ENCODE measurements at regions not wholly inside any gene's neighbourhood (a gene's known extent, or its start where the extent isn't known, plus 50 kb on each side); places are given as distances from the start of the nearest gene placed in this dataset.
"Not testable (repeated sequence)": the region's sequence is repeated elsewhere in the genome, so short reads cannot be mapped to it uniquely, and the experiment has no call there.

DNA sequence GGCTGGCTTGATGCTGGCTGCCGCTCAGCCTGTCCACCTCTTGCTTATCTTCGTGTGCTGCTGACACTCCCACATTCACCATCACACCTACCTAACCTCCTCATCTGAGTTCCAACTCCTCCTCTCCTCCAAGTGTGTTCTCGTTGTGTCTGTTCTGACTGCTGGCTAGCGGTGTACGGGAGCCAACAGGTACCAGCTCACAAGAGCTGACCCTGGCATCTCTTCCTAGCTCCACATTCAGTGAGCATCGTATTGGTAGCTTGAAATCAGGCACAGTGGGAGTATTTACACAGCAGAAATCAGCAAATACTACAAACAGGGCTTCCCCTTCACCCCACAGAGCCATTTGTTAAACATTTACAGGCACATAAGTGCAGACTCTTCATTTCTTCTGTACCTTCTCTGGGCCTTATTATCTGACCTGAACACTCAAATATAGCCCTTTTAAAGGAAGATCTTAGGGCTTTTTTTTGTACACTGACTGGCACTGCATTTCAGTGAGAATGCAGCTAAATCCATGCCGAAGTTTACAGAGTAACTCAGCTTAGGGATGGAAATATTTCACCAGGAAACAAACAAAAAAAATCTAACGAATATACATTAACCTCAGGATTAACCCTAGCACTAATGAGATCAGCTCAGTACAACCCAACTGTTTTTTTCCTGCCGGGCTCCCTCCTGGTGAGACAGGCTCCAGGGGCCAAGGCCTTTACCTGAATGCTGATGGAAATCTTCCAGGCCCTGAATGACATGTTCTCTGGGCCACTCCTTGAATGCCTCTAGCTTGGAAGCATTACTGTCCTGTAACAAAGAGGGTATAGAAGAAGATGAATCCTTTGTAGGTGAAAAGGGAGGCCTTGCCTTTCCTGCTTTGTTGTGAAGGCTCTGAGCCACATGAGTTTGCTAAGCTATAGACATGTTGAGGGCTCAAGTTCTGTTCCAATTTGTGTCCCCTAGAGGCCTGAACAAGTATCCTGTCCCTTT, 150.5 kb upstream of the LPP start:
- no peak for DNase-seq

DNA sequence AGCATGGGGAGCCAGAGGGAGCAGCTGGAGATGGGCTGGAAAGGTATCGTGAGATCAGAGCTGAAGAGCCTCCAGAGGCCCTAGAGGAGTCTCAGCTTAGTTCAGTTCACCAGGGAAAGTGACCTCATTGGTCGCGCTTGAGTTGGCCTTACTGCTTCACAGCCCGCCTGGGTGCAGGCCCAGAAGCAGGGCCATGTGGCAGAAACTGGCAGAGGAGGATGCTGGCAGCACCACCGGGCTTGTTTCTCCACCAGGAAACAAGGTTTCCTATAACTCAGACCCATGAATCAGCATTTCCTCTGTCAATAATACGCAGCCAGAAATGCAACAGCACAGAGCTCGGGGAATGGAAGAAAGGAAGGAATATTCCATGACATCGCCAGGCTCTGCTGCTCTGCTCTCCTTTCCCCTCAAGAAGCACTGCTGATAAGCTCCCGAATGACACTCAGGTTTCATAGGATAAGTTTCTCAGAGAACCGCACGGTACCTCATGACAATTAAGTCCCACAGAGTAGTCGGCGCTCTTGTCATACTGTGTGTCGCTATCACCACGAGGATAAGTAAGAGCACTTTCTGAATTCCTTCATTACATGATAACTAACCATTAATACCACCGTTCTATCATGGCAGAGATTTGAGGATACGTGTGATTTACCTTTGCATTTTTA, 147.1 kb upstream of the LPP start:
- no peak for DNase-seq

DNA sequence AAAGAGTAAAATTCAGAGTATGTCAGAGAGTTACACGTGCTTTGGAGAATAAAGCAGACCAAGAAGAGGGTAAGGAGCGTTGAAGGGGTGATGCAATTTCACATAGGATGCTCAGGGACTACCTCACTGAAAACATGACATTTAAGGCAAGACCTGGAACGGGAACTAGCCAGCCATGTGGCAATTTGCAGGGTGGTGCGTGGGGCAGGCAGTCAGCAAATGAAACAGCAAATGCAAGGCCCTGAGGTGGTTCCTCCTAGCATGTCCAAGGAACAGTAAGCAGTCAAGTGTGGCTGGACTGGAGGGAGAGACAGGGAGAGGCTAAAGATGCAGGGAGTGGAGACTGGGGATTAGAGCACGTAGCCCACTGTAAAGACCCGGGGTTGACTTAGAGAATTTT, 146.1 kb upstream of the LPP start:
- no peak for DNase-seq

DNA sequence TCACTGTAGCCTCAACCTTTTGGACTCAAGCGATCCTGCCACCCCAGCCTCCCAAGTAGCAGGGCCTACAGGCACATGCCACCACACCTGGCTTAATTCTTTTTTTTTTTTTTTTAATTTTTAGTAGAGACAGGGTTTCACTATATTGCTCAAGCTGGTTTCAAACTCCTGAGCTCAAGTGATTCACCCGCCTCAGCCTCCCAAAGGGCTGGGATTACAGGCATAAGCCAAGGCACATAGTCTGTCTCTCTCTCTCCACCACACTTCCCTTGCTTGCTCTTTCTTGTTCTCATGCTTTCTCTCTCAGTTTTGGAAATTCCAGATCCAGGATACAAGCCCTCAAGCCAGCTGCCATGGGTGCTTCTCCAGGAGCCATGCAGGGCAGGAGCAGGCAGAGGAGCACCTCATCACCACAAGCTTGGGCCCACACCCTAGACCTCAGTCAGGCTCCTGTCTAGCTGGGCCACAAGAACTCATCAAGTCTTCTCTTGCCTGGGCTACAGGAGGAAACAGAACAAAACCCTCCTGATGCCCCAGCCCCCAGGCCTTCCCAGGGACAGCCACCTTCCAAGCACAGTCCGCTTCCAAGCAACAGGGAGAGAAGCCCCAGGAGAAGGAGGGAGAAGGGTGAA, 145.3 kb upstream of the LPP start:
- no peak for DNase-seq

DNA sequence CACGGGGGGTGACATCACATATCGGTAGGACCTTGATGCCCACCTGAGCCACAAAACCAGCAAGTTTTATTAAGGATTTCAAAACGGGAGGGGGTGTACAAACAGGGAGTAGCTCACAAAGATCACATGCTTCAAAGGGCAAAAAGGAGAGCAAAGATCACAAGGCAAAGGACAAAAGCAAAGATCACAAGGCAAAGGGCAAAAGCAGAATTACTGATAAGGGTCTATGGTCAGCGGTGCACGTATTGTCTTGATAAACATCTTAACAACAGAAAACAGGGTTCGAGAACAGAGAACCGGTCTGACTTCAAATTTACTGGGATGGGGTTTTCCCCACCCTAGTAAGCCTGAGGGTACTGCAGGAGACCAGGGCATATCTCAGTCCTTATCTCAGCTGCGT, 143.5 kb upstream of the LPP start:
- DNase-seq = no peak

DNA sequence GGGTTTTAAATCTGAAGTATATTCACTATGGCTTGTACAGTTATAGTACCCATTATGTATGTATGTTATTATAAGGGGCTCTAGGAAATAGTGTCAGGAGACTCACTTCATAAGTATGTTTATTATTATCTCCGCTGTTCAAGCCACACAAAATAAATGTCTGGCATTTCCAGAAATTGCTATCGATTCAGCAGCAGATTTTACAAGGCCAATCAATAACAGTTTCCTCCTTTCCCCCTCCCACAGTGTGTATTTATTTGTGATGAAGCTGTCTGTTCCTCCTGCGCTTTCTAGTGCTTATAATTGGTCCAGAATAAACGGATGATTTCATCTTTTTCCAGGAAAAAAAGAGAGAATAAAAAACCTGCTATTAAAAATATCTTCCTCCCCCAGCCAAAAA, 134.2 kb upstream of the LPP start:
- DNase-seq = no peak

DNA sequence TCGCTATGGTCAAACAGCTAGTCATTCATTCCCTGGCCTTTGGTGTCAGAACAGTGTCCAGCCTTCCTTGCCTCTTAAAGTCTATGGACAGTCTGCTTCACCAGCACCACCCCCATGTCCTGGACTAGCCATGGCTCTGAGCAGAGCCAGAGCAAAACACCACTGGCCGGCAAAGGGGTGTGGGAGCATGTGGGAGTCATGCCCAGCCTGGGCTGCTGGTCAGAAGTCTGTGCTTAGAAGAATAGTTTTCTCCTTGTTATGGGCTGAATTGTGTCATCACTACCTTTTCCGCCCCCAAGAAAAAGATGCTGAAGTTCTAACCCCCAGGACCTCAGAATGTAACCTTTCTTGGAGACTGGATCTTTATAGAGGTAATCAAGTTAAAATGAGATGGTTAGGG, 132.9 kb upstream of the LPP start:
- no peak for DNase-seq

DNA sequence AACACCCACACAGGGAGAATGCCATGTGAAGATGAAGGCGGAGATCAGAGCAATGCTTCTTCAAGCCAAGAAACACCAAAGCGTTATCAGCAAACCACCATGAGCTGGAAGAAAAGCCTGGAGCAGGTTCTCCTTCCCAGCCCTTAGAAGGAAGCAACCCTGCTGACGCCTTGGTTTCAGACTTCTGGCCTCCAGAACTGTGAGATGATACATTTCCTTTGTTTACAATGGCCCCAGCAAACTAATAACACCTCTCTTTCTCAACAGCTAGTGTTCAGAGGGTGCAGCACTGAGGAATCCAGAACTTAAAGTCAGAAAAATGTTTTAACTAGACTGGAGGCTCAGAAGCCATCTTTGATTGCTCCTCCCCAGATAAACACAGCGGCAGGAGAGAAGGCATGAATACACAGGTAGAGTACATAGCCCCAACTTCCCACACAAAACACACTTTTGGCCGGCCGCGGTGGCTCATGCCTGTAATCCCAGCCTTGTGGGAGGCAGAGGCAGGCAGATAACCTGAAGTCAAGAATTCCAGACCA, 132.4 kb upstream of the LPP start:
- DNase-seq = no peak

DNA sequence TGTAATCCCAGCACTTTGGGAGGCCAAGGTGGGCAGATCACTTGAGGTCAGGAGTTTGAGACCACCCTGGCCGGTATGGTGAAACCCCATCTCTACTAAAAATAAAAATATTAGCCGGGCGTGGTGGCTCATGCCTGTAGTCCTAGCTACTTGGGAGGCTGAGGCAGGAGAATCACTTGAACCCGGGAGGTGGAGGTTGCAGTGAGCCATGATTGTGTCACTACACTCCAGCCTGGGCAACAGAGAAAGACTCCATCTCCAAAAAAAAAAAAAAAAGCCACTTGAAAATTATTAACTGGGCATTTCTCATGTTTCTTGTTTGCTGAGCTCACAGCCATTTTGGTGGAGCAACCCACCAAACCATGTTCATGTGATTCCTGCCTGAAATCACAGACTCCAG, 131.1 kb upstream of the LPP start:
- not testable (repeated sequence) for DNase-seq

DNA sequence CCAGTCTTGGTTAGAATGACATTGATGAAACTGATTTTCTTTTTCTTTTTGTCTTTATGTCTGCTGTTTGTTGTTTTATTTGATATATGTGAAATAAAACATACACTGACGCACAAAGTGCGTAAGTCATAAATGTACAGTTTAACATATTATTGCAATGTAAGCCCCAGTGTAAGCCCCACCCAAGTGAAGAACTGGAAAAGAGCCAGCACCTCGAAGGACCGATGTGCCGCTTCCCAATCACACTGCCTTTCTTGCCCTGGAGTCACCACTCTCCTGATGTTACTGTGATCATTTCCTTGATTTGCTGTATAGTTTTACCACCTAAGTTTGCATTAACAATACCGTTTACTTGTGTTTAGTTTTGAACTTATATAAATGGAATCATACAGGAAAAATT, 128.4 kb upstream of the LPP start:
- no peak for DNase-seq

DNA sequence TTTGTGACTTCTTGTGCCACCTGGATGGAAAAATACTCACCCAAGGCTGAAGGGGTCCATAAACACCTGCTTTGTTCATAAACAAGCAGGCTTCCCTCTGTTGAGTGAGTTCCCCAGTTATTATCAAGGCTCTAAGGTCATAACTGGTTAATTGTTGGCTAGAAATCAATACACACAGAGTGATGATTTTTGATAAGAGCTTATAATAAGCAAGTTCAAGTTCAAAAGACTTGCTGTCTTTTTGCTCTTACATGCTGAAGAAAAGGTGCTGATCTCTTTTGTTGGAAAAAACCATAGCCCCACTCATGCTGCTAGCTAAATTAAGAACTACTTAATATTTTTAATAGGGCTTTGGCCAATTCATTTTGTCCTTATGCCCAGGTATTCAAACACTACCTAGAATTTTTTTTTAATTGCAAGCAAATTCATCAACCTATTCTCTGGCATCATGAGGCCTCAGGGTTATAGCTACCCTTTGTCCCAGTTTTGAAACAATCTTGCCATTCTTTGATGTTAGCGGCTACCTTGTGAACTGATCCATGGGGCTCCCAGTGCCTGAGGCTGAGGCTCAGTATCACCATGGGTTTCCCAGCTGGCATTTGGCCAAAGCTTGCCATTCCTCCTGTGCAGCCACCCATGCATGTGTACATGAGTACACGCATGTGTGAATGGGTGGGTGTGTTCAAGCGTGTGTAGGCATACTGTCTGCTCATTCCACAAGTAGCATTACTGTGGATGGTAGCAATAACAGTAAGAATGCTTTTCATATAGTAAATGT, 127.6 kb upstream of the LPP start:
- DNase-seq = no peak

DNA sequence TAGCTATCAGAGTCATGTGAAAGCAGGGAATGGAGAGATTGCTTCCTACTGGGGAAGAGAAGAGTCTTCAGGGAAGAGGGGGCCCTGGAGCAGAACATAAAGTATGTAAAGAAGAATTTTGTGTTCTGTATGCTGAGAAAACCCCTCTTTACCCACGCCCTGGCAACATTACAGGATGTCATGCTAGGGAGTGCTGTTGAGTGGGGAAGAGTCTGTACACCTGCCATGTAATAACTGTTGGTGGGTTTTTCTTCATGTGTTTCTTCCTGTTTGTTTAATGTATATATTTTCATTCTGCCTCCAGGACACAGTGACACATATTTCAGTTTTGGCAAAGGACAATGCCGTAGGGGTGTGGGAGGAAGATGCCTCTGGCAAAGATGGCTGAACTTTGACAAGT, 122.8 kb upstream of the LPP start:
- no peak for DNase-seq

DNA sequence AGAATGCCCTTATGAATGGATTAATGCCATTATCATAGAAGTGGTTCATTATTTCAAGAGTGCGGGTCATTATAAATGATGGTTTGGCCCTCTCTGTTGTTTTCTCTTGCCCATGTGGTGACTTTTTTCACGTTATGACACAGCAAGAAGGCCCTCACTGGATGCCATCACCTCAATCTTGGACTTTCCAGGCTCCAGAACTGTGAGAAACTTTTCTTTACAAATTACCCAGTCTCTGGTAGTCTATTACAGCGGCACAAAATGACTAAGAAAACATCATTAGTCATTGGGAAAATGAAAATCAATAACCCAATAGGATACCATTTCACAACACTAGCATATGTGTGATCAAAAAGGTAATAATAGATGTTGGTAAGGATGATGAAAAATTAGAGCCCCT, 119.0 kb upstream of the LPP start:
- no peak for DNase-seq

DNA sequence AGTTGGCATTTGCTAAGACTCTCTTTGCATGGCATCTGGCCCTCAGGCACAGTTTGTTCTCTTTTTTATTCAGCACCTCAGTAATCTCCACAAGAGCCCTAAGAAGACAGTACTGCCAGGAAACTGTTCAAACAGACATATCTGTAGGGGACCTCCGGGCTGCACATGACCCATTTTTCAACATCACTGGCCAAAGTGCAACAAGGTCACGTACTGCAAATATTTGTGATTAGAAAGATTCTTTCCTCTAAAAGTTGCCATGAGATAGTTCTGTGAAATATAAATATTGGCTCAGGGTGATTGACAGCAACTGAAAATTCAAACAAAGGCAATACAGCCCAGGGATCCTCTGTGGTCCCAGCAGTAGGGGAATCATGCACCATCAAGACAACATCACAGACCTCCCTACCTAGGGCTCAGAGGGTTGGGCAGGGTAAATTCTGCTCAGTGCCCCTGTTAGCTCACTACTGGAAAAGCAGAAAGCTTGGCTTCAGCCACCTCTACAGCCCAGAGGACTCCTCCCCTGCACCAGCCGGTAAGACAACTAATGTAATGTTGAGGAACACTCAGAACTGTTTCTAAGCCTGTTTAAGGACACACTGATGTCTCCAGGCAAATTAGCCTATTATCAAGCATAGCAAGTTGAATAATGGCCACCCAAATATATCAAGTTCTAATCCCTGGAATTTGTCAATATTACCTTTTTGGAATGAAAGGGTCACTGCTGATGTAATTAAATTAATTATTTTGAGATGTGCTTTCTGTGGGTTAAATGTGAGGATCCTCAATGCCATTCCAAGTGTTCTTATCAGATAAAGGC, 117.4 kb upstream of the LPP start:
- DNase-seq = no peak

DNA sequence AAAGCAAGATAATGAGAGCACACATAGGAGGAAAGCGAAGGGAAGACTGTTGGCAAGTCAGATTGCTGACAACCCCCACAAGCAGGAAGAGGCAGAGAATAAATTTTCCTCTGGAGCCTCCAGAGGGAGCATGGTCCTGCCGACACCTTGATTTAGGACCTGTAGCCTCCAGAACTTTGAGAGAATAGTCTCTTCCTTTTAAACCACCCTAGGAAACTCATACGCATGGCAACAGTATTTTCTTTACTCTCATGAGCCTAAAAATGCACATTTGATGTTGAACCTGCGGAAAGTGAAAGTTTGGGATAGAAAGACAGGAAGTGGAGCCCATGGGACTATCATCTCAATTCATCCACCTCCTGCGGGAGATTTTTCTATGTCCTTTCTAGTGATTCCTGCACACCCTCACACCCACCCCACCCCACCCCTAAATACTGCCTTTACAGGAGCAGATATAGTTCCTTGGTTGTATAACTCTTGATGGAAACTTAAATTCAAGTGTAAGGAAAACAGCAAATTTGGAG, 116.7 kb upstream of the LPP start:
- DNase-seq = no peak

DNA sequence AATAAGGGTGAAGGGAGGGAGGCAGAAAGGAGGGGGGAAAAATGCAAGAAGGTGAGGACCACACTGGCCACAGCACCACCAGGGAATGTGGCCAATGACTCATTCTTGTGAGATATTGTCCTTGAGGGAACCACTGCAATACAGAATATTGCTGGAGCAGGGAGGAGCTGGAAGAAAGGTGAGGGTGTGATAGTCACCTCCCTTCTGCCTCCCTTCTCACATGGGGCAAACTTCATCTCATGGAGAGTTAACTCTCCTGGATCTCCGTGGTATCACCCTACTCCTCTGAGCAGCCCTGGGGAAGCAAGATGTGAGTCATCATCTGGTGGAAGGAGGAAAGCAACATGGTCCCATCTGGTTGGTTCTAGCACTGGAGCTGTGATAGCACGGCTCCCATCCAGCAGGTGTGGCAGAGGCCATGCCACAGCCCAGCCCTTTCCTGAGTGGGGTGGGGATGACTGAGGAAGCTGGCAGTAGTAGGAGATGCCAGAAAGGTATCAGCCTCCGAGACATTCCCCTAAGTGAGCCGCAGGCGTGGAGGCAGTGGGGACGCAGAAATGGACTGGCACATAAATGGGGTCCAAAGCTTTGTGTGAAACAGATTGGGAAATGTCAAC, 115.9 kb upstream of the LPP start:
- DNase-seq = no peak

DNA sequence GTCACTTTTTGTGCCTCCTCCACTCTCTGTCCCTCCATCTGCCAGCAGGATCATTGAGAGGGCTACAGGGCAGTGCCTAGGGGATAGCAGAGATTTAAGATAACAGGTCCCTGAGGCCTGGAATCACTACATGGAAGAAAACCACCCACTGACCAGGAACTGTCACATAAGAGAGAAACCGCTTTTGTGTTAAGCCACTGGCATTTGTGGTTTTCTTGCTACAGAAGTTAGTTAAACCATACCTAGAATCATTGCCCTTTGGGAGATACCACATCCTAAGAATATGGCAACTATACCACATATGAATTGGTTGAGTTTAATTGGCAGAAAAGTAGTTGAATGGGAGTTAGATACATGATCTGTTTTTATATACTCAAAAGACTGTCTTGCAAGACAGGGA, 112.8 kb upstream of the LPP start:
- DNase-seq = no peak

DNA sequence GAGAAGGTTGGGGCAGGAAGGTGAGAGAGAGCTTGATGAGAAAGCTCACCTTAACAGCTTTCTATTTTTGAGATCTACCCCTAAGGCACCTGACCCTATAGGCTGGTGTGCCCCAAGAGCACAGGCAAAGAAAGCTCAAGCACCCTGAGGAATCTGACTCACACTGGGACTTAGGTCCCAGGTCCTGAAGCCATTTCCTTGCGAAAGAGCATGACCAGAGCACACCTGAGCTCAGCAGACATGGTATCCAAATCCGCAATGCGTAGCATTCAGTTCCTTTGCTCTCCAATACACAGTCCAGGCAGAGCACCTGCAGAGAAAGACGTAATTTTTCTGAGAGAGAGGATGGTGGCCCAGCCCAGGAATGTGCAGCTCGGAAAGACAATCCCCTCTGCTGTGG, 112.1 kb upstream of the LPP start:
- DNase-seq = no peak

DNA sequence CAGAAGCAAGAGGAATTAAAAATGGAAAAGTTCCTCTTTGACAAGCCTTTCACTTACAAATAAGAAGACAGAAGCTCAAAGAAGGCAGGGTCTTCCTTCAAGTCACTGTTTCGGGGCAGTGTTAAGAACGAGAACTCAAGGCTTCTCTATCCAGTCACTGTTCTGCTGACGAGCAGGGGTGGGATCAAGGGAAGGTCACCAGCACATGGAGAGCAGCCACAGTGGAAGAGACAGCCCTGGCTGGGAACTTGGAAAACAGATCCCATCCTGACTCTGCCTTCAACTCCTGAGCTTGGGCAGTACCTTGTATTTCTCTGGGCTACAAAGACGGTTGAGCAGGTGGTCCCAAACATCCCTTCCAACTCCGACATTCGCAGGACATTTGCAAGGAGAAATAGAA, 111.5 kb upstream of the LPP start:
- no peak for DNase-seq

DNA sequence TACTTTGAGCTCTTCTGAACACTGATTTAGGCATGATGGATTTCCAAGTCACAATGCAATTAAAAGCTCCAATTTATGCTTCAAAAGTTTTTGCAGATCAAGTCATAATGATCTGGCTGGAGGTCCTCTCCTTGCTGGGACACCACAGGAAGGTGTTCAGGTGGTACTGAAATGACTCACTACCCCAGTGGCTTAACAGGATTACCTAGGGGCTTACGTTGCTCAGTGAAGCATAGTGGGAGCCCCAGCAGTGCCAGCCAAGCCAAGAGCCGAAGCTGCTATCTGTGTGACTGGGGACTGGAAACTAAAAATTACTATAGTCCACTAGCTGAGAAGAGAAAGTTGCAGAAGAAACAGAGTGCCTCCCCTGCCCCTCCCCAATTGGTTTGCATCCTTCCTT, 110.1 kb upstream of the LPP start:
- DNase-seq = no peak

DNA sequence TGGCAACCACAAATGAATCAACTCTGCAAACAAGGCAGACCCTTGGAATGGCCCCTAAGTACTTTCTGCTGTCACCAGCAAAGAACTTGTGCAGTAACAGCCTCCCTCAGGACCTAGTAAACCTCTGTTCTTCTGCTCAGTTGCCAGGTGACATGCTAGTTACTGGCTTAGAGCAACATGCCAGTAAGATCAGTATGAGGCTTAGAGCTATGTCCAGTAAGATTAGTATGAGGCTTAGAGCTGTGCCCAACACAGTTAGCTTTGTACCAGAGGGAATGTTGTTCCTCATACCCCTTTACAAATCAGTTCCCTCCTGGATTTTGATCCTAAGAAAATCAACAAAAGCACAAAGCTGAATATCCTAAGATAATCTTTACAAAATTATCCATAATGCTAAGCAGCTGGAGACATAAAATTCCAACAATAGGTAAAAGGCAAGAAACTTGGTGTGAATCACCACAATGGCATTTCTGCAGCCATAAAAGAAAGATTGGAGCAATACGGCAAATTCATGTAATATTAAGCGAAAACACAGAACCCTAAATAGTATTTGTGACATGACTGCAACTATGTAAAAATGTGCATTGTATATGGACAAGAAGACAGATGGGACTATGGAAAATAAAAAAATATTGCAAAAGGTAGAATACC, 107.3 kb upstream of the LPP start:
- no peak for DNase-seq

Data from activated T-cell treated with anti-CD3 and anti-CD28 coated beads for 4 hours (primary cell).